MCF 10A (cell line): ENCODE measurements at regions not wholly inside any gene's neighbourhood (a gene's known extent, or its start where the extent isn't known, plus 50 kb on each side); places are given as distances from the start of the nearest gene placed in this dataset.
"Not testable (repeated sequence)": the region's sequence is repeated elsewhere in the genome, so short reads cannot be mapped to it uniquely, and the experiment has no call there.

Source experiments
- BruUV-seq: library from RNA; stranded (reverse); fragments of 400-500 nt; replicated peaks from 2 replicates; lab custom pipeline; 2021; lab: Mats Ljungman, UMichigan
- CTCF ChIA-PET: fragments of 300-600 bp; sonication (Branson Sonifier 250); formaldehyde crosslinking; extraction: SDS; loops from one replicate; lab custom pipeline; 2021; ENCODE audit warnings: antibody characterized with exemption, inconsistent platforms; lab: Yijun Ruan, JAX
- POLR2A ChIA-PET: fragments of 300-600, 350-650 bp; sonication (Branson Sonifier 250); formaldehyde crosslinking; extraction: SDS; loops from one replicate; lab custom pipeline; 2020; ENCODE audit warnings: antibody characterized with exemption, inconsistent platforms; lab: Yijun Ruan, JAX
- DNase-seq: peaks from one replicate; pipeline ENCODE4 v3.0.0-alpha.2; 2018; ENCODE audit not compliant: unreplicated experiment
- H3K27ac Mint-ChIP-seq: one replicate; pipeline ENCODE4 v1.8.0; 2022; ENCODE audit warnings: mild to moderate bottlenecking, low read depth, mixed read lengths; ENCODE audit not compliant: unreplicated experiment
- H3K27me3 Mint-ChIP-seq: one replicate; pipeline ENCODE4 v1.8.0; 2022; ENCODE audit warnings: mixed read lengths; ENCODE audit not compliant: insufficient read depth, unreplicated experiment
- H3K36me3 Mint-ChIP-seq: one replicate; pipeline ENCODE4 v1.8.0; 2022; ENCODE audit warnings: mild to moderate bottlenecking, moderate library complexity, mixed read lengths; ENCODE audit not compliant: insufficient read depth, unreplicated experiment
- H3K4me1 Mint-ChIP-seq: one replicate; pipeline ENCODE4 v1.8.0; 2022; ENCODE audit warnings: mixed read lengths; ENCODE audit not compliant: insufficient read depth, unreplicated experiment
- H3K4me3 Mint-ChIP-seq: one replicate; pipeline ENCODE4 v1.8.0; 2022; ENCODE audit warnings: mild to moderate bottlenecking, moderate library complexity, mixed read lengths; ENCODE audit not compliant: unreplicated experiment
- H3K9me3 Mint-ChIP-seq: one replicate; pipeline ENCODE4 v1.8.0; 2022; ENCODE audit warnings: mixed read lengths; ENCODE audit not compliant: unreplicated experiment
- CTCF ChIP-seq: fragments of 200-600 bp; IDR thresholded peaks from one replicate; pipeline ENCODE4 v1.8.0; 2022; ENCODE audit warnings: antibody characterized with exemption, mild to moderate bottlenecking; ENCODE audit not compliant: unreplicated experiment
- intact Hi-C: fragments of 100-400 bp; cut with micrococcal nuclease; formaldehyde crosslinking; loops from 2 replicates; pipeline ENCODE4 v1.14.1; 2022

- Mint-ChIP-seq H3K9me3 (no peaks in the 10 kb centered on the region), H3K4me3 (no peak overlapping the region), H3K4me1 (no peaks in the 10 kb centered on the region), H3K27ac (no peak overlapping the region), H3K27me3 (peaks cover 39% of the 10 kb centered on the region), H3K36me3 (no peaks in the 10 kb centered on the region)
- ChIA-PET CTCF (interaction anchor here (0.6 to 1.1 kb wide), 4 partner anchors 12 to 807 kb away, joined by 3 to 4 read pairs (median 4); no protein-coding TSS in a partner anchor), POLR2A (interaction anchor here (0.6 kb wide), 1 partner anchor 10 kb away, joined by 3 read pairs; no protein-coding TSS in a partner anchor)
- TF ChIP-seq CTCF: no peak
- BruUV-seq: no TSS peak
- DNase-seq: no peak
- intact Hi-C loops: no loop called here
Observed at GRCh38 chr18:35836932-35837331, 135.5 kb upstream of the RMP24 start.

- peaks cover 29% of the 10 kb centered on the region for H3K27me3 Mint-ChIP-seq
Observed at GRCh38 chr18:35837922-35838496, 134.5 kb upstream of the RMP24 start.

GRCh38 chr18:35841283-35841682 is 131.2 kb upstream of the RMP24 start:
- peaks cover 31% of the 10 kb centered on the region for H3K27me3 Mint-ChIP-seq
- CTCF ChIA-PET: no interaction called here
- no TSS peak for BruUV-seq
- intact Hi-C loops: no loop called here
- H3K4me3 Mint-ChIP-seq: no peak overlapping the region
- no peaks in the 10 kb centered on the region for H3K4me1 Mint-ChIP-seq
- H3K27ac Mint-ChIP-seq: no peak overlapping the region
- H3K36me3 Mint-ChIP-seq: no peaks in the 10 kb centered on the region
- POLR2A ChIA-PET: no interaction called here
- DNase-seq: no peak
- no peaks in the 10 kb centered on the region for H3K9me3 Mint-ChIP-seq
- no peak for TF ChIP-seq CTCF

More at GRCh38 chr18:35837922-35838496, 134.5 kb upstream of the RMP24 start:
- ChIA-PET CTCF (interaction anchor here (0.6 to 1.1 kb wide), 4 partner anchors 11 to 113 kb away, joined by 3 to 4 read pairs (median 4); no protein-coding TSS in a partner anchor), POLR2A (interaction anchor here (0.6 kb wide), 1 partner anchor 19 kb away, joined by 4 read pairs; no protein-coding TSS in a partner anchor)
- DNase-seq: no peak
- Mint-ChIP-seq H3K4me3 (no peak overlapping the region), H3K36me3 (no peaks in the 10 kb centered on the region), H3K27ac (no peak overlapping the region), H3K9me3 (no peaks in the 10 kb centered on the region), H3K4me1 (no peaks in the 10 kb centered on the region)
- BruUV-seq: no TSS peak
- intact Hi-C loops: no loop called here
- TF ChIP-seq CTCF: no peak

- no peak for DNase-seq
- H3K27me3 Mint-ChIP-seq: peaks cover 26% of the 10 kb centered on the region
- H3K4me3 Mint-ChIP-seq: no peak overlapping the region
- TF ChIP-seq CTCF: no peak
- H3K4me1 Mint-ChIP-seq: no peaks in the 10 kb centered on the region
- ChIA-PET CTCF (no interaction called here), POLR2A (no interaction called here)
- no peak overlapping the region for H3K27ac Mint-ChIP-seq
- no TSS peak for BruUV-seq
- no peaks in the 10 kb centered on the region for H3K9me3 Mint-ChIP-seq
- H3K36me3 Mint-ChIP-seq: no peaks in the 10 kb centered on the region
- intact Hi-C loops: no loop called here
Observed at GRCh38 chr18:35842536-35842935, 129.9 kb upstream of the RMP24 start.

GRCh38 chr18:35848321-35848720 is 124.2 kb upstream of the RMP24 start:
- intact Hi-C loops, H3K9me3 Mint-ChIP-seq, H3K36me3 Mint-ChIP-seq, H3K4me3 Mint-ChIP-seq, BruUV-seq, H3K4me1 Mint-ChIP-seq, CTCF ChIA-PET, DNase-seq, H3K27ac Mint-ChIP-seq, POLR2A ChIA-PET: not testable (repeated sequence)
- peaks cover 19% of the 10 kb centered on the region for H3K27me3 Mint-ChIP-seq

- H3K27ac Mint-ChIP-seq, intact Hi-C loops, POLR2A ChIA-PET, H3K4me3 Mint-ChIP-seq, H3K36me3 Mint-ChIP-seq, H3K9me3 Mint-ChIP-seq, H3K4me1 Mint-ChIP-seq, DNase-seq, BruUV-seq: not testable (repeated sequence)
- CTCF ChIA-PET: interaction anchor here (0.8 kb wide), 1 partner anchor 12 kb away, joined by 4 read pairs; no protein-coding TSS in a partner anchor
- H3K27me3 Mint-ChIP-seq: peaks cover 17% of the 10 kb centered on the region
Observed at GRCh38 chr18:35849241-35849640, 123.2 kb upstream of the RMP24 start.
